Ovary (tissue), 3 donors: ENCODE measurements at regions not wholly inside any gene's neighbourhood (a gene's known extent, or its start where the extent isn't known, plus 50 kb on each side); places are given as distances from the start of the nearest gene placed in this dataset.

Experiments used
- CTCF ChIP-seq, 3 donors: fragments of 450-650 bp in 2 of 3; fragments of 200-600 bp in 1 of 3; IDR thresholded peaks; one replicate each; pipeline versions ENCODE4 v1.5.1 to v1.8.0; 2016 to 2022; ENCODE audit warnings: antibody characterized with exemption in 3 of 3, mild to moderate bottlenecking in 1 of 3
- EP300 ChIP-seq: sonication (generic); formaldehyde crosslinking; IDR thresholded peaks from one replicate; pipeline ENCODE4 v1.6.1; 2017; ENCODE audit warnings: antibody characterized with exemption
- donor health status: DM: no; HTN: no; CAD: no.

GRCh38 chr12:62044450-62045135 lies 215.6 kb upstream of the USP15 start:
- TF ChIP-seq CTCF (IDR thresholded peaks at IDR 0.05) (no peak), EP300 (no peak)
